Panc1 (cell line): ENCODE measurements at regions not wholly inside any gene's neighbourhood (a gene's known extent, or its start where the extent isn't known, plus 50 kb on each side); places are given as distances from the start of the nearest gene placed in this dataset.

Experiments
- ATAC-seq: fragments of 200-7000 bp; cut with Tn5 transposase; 2 replicates; pipeline ENCODE4 v1.9.1; 2020; ENCODE audit warnings: mild to moderate bottlenecking, moderate library complexity
- BruUV-seq: library from RNA; stranded (reverse); fragments of 400-500 nt; replicated peaks from 2 replicates; lab custom pipeline; 2021; lab: Mats Ljungman, UMichigan
- CTCF ChIA-PET: fragments of 300-600 bp; sonication (Branson Sonifier 250); formaldehyde crosslinking; loops from one replicate; lab custom pipeline; 2022; ENCODE audit warnings: antibody characterized with exemption; lab: Charles Lee
- POLR2A ChIA-PET: fragments of 300-600 bp; sonication (Branson Sonifier 250); formaldehyde crosslinking; loops from one replicate; lab custom pipeline; 2022; ENCODE audit warnings: antibody characterized with exemption; lab: Charles Lee
- DNase-seq: peaks from one replicate; pipeline ENCODE4 v3.0.0-alpha.2; 2010; ENCODE audit warnings: low read depth, low spot score
- H3K27ac ChIP-seq: 2 replicates; pipeline ENCODE4 v1.5.1; 2011; ENCODE audit warnings: mild to moderate bottlenecking, low read length, inconsistent platforms
- H3K27me3 ChIP-seq: fragments of 200-500 bp; sonication (Bioruptor generic); 2 replicates; pipeline ENCODE4 v1.6.0; 2014; ENCODE audit warnings: low read length, inconsistent platforms; ENCODE audit not compliant: control insufficient read depth, insufficient read depth
- H3K36me3 ChIP-seq: fragments of 200-500 bp; sonication (Bioruptor generic); 2 replicates; pipeline ENCODE4 v1.5.1; 2014; ENCODE audit warnings: inconsistent platforms, mild to moderate bottlenecking, low read length, moderate library complexity; ENCODE audit not compliant: control insufficient read depth, insufficient read depth
- H3K4me1 ChIP-seq: 2 replicates; pipeline ENCODE4 v1.5.1; 2011; ENCODE audit warnings: inconsistent platforms, mild to moderate bottlenecking, low read length, moderate library complexity; ENCODE audit not compliant: control insufficient read depth, insufficient read depth
- H3K4me3 ChIP-seq, 2 experiments: 2 replicates each; pipeline ENCODE4 v1.5.1; 2011 to 2012; ENCODE audit warnings: low read depth in 2 of 2, low read length in 2 of 2, mild to moderate bottlenecking in 2 of 2, inconsistent platforms in 1 of 2, moderate library complexity in 1 of 2
- H3K9me3 ChIP-seq: fragments of 200-500 bp; sonication (Bioruptor generic); 2 replicates; pipeline ENCODE4 v1.5.1; 2014; ENCODE audit warnings: low read depth, mild to moderate bottlenecking, inconsistent platforms, low read length, moderate library complexity; ENCODE audit not compliant: control insufficient read depth, insufficient read depth
- CTCF ChIP-seq: fragments of 450-650 bp; IDR thresholded peaks from 2 replicates; pipeline ENCODE4 v1.5.1; 2017; ENCODE audit warnings: mild to moderate bottlenecking
- POLR2AphosphoS5 ChIP-seq: IDR thresholded peaks from 2 replicates; pipeline ENCODE4 v1.6.1; 2012; ENCODE audit warnings: mild to moderate bottlenecking, low read depth, low read length, moderate library complexity
- REST ChIP-seq, 2 experiments: IDR thresholded peaks; 2 replicates each; pipeline ENCODE4 v1.6.1; 2011 to 2012; ENCODE audit warnings: low read depth in 2 of 2, control low read depth in 1 of 2, low read length in 1 of 2, mild to moderate bottlenecking in 1 of 2, moderate library complexity in 1 of 2; ENCODE audit not compliant: insufficient read depth in 1 of 2
- SIN3A ChIP-seq: IDR thresholded peaks from 2 replicates; pipeline ENCODE4 v1.6.1; 2012; ENCODE audit warnings: low read depth, mild to moderate bottlenecking, low read length, moderate library complexity, borderline replicate concordance; ENCODE audit not compliant: insufficient read depth
- TCF7L2 ChIP-seq: IDR thresholded peaks from 2 replicates; pipeline ENCODE4 v1.6.1; 2011; ENCODE audit warnings: mild to moderate bottlenecking, low read depth, low read length, inconsistent platforms
- in situ Hi-C: cut with HindIII; loops from 2 replicates; pipeline ENCODE4 v1.10.0; 2016; ENCODE audit warnings: low sequenced_read_pairs, low pct_unique_long_range_greater_than_20kb
- intact Hi-C: fragments of 100-400 bp; cut with micrococcal nuclease; formaldehyde crosslinking; loops from one replicate; pipeline ENCODE4 v1.10.0; 2022; ENCODE audit not compliant: unreplicated experiment

DNA sequence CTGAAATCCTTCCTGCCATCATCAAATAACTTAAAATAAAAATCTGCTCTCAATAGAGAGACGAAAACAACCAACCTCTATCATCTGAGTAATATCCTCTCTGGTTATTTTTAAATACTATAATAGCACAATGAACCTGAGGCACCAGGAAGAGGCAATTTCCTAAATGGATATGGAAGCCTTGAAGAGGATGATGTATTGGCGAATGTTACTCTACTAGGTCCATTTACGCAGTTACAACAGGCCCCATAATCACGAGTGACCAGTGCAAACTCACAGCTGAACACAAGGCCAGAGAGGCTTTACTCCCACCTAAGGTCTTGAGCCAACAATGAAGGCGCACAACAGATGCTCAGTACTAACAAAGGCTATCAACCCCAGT lies 678.8 kb upstream of the NR3C2 start:
- TF ChIP-seq CTCF (no peak), REST (IDR thresholded peaks at IDR 0.05; ENCODE audit: insufficient read depth in 1 of 2, low read depth in 2 of 2, low read length in 1 of 2) (no peak), SIN3A (no peak)
- no peaks in the 10 kb centered on the region for H3K4me1 ChIP-seq
- ChIA-PET POLR2A (no interaction called here), CTCF (no interaction called here)
- no peak overlapping the region for H3K27ac ChIP-seq
- ATAC-seq (no peak), DNase-seq (no peak)
- H3K9me3 ChIP-seq, result no peaks in the 10 kb centered on the region
- H3K36me3 ChIP-seq, result no peaks in the 10 kb centered on the region
- intact Hi-C loops, result no loop called here
- no TSS peak for BruUV-seq
- in situ Hi-C loops, result no loop called here
- no peak overlapping the region for H3K4me3 ChIP-seq
- no peaks in the 10 kb centered on the region for H3K27me3 ChIP-seq

DNA sequence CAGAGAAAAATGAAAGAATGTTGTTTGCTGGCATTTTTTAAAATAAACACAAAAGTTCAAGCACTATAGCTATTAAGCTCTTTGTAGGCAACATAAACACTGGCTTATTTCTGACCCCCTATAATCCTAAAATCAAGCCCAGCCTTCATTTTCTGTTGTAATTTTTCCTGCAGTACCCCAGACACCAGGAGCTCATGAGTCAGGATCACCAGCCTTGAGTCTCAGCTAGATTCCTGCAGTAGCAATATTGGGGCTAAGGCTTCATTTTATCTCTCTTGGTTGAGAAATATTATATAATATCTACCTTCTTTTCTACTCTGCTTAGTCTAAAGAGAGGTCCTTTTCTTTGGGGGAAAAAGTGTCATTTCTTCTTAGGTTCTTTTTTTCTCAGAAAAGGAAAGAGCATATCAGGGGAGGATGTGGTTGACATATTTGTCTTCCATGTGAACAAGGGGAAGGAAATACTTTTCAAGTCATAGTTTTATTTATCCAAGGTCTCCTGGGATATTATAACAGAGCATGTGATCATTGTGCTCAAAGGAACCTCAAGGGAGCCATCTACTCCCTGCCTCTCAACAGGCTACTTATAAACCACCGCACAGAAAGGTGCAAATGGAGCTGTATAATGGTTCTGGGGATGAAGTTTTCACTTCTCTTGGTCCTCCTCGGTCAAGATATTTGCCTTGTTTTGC lies 678.3 kb upstream of the NR3C2 start:
- ATAC-seq (no peak), DNase-seq (no peak)
- Histone ChIP-seq H3K27me3 (no peaks in the 10 kb centered on the region), H3K4me3 (no peak overlapping the region), H3K4me1 (no peaks in the 10 kb centered on the region), H3K27ac (no peak overlapping the region), H3K9me3 (no peaks in the 10 kb centered on the region), H3K36me3 (no peaks in the 10 kb centered on the region)
- no peak for TF ChIP-seq TCF7L2
- no peak for TF ChIP-seq REST (IDR thresholded peaks at IDR 0.05; ENCODE audit: insufficient read depth in 1 of 2, low read depth in 2 of 2, low read length in 1 of 2)
- no peak for TF ChIP-seq SIN3A
- TF ChIP-seq POLR2AphosphoS5, result no peak
- no peak for TF ChIP-seq CTCF
- intact Hi-C loops (no loop called here), in situ Hi-C loops (no loop called here)
- no TSS peak for BruUV-seq
- CTCF ChIA-PET, result no interaction called here
- POLR2A ChIA-PET, result no interaction called here
